ENCODE measurements at regions not wholly inside any gene's neighbourhood (a gene's known extent, or its start where the extent isn't known, plus 50 kb on each side); places are given as distances from the start of the nearest gene placed in this dataset.
A peak's percentile ranks its signal among the peaks of the same experiment; 100 is the strongest.

GRCh38 chr11:2074266-2074825 lies 64.8 kb downstream of the IGF2 start (continued):
- TF ChIP-seq, protein P1, sequence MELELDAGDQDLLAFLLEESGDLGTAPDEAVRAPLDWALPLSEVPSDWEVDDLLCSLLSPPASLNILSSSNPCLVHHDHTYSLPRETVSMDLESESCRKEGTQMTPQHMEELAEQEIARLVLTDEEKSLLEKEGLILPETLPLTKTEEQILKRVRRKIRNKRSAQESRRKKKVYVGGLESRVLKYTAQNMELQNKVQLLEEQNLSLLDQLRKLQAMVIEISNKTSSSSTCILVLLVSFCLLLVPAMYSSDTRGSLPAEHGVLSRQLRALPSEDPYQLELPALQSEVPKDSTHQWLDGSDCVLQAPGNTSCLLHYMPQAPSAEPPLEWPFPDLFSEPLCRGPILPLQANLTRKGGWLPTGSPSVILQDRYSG (CRISPR knock-in tag; IDR thresholded peaks at IDR 0.05): no peak
- TF ChIP-seq RAD21 (CRISPR knock-in tag; IDR thresholded peaks at IDR 0.05): 0 out of 2 replicates have a peak, but pooled peaks have one; percentile 20
- no peak for TF ChIP-seq E2F5 (CRISPR knock-in tag; conservative IDR thresholded peaks at IDR 0.05)
- no peak for TF ChIP-seq CSRNP1 (CRISPR knock-in tag; IDR thresholded peaks at IDR 0.05)
- TF ChIP-seq SRF (IDR thresholded peaks at IDR 0.05; ENCODE audit: low read depth, low read length): no peak
- TF ChIP-seq ZNF383 (CRISPR knock-in tag; IDR thresholded peaks at IDR 0.05; ENCODE audit: borderline replicate concordance): no peak
- no peak for TF ChIP-seq SIN3A (IDR thresholded peaks at IDR 0.05; ENCODE audit: borderline replicate concordance, low read depth, low read length)
- peak; percentile 43; the same call in 1 of the 2 replicates for TF ChIP-seq STAG1 (CRISPR knock-in tag; IDR thresholded peaks at IDR 0.05)
- 0 out of 2 replicates have a peak, but pooled peaks have one; percentile 19 for TF ChIP-seq CEBPB (IDR thresholded peaks at IDR 0.05; ENCODE audit: borderline replicate concordance, low read depth, low read length)
- TF ChIP-seq ZNF33A (CRISPR knock-in tag; IDR thresholded peaks at IDR 0.05; ENCODE audit: borderline replicate concordance): no peak
- no peak for TF ChIP-seq ZFAT (CRISPR knock-in tag; conservative IDR thresholded peaks at IDR 0.05)
- TF ChIP-seq, protein P2, sequence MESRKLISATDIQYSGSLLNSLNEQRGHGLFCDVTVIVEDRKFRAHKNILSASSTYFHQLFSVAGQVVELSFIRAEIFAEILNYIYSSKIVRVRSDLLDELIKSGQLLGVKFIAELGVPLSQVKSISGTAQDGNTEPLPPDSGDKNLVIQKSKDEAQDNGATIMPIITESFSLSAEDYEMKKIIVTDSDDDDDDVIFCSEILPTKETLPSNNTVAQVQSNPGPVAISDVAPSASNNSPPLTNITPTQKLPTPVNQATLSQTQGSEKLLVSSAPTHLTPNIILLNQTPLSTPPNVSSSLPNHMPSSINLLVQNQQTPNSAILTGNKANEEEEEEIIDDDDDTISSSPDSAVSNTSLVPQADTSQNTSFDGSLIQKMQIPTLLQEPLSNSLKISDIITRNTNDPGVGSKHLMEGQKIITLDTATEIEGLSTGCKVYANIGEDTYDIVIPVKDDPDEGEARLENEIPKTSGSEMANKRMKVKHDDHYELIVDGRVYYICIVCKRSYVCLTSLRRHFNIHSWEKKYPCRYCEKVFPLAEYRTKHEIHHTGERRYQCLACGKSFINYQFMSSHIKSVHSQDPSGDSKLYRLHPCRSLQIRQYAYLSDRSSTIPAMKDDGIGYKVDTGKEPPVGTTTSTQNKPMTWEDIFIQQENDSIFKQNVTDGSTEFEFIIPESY (CRISPR knock-in tag; IDR thresholded peaks at IDR 0.05): peak; percentile 24; the same call in 1 of the 2 replicates
- no peak for TF ChIP-seq ZNF292 (CRISPR knock-in tag; IDR thresholded peaks at IDR 0.05; ENCODE audit: borderline replicate concordance, low read depth)
- no peak for TF ChIP-seq RELA (CRISPR knock-in tag; IDR thresholded peaks at IDR 0.05)
- TF ChIP-seq ZNF567 (CRISPR knock-in tag; IDR thresholded peaks at IDR 0.05; ENCODE audit: borderline replicate concordance): no peak
